B cell (primary cell): ENCODE measurements at regions not wholly inside any gene's neighbourhood (a gene's known extent, or its start where the extent isn't known, plus 50 kb on each side); places are given as distances from the start of the nearest gene placed in this dataset.

Source experiments
- ATAC-seq: fragments of 200-7000 bp; cut with Tn5 transposase; one replicate; pipeline ENCODE4 v1.10.0; 2021; ENCODE audit warnings: low read depth, mild to moderate bottlenecking, moderate number of reproducible peaks, moderate library complexity
- CTCF ChIA-PET: fragments of 350-600 bp; sonication (Branson Sonifier 250); formaldehyde crosslinking; loops from one replicate; lab custom pipeline; 2021; ENCODE audit warnings: antibody characterized with exemption, inconsistent platforms; lab: Charles Lee
- POLR2A ChIA-PET: fragments of 350-600 bp; sonication (Branson Sonifier 250); formaldehyde crosslinking; loops from one replicate; lab custom pipeline; 2021; ENCODE audit warnings: antibody characterized with exemption; lab: Charles Lee
- DNase-seq: peaks from one replicate; pipeline ENCODE4 v3.0.0; 2013
- H2AFZ ChIP-seq: 2 replicates; pipeline ENCODE4 v1.6.1; 2012; ENCODE audit warnings: mild to moderate bottlenecking, low read depth, low read length; ENCODE audit not compliant: insufficient read depth, poor library complexity, severe bottlenecking
- H3K27ac ChIP-seq, 2 donors: 1 replicate in 1 of 2; 2 replicates in 1 of 2; pipeline ENCODE4 v1.5.1; 2012 to 2013; ENCODE audit warnings: low read length in 2 of 2, mild to moderate bottlenecking in 2 of 2, moderate library complexity in 1 of 2
- H3K27me3 ChIP-seq, 4 experiments: fragments of 200-600 bp in 1 of 4; sonication (generic) in 1 of 4; replicated peaks in 1 of 4; 1 replicate in 2 of 4; 2 replicates in 2 of 4; pipeline versions ENCODE4 v1.6.1 to v1.7.0; 2013 to 2016; ENCODE audit warnings: low read length in 3 of 4, mild to moderate bottlenecking in 2 of 4, mixed read lengths in 1 of 4, moderate library complexity in 1 of 4; ENCODE audit not compliant: insufficient read depth in 4 of 4, control insufficient read depth in 3 of 4; ENCODE audit errors: control extremely low read depth in 1 of 4
- H3K36me3 ChIP-seq, 2 experiments: replicated peaks in 1 of 2; 1 replicate in 1 of 2; 2 replicates in 1 of 2; pipeline versions ENCODE4 v1.6.1 to v1.7.1; 2013; ENCODE audit warnings: low read length in 1 of 2; ENCODE audit not compliant: insufficient read depth in 2 of 2, control insufficient read depth in 1 of 2; ENCODE audit errors: control extremely low read depth in 1 of 2, extremely low read depth in 1 of 2
- H3K4me1 ChIP-seq, 2 donors: fragments of 200-600 bp in 1 of 2; sonication (generic) in 1 of 2; 1 replicate in 1 of 2; 2 replicates in 1 of 2; pipeline versions ENCODE4 v1.5.1 to v1.6.1; 2013 to 2017; ENCODE audit warnings: low read length in 2 of 2; ENCODE audit not compliant: control insufficient read depth in 2 of 2, insufficient read depth in 2 of 2
- H3K4me2 ChIP-seq: replicated peaks from 2 replicates; pipeline ENCODE3; 2012; ENCODE audit warnings: mild to moderate bottlenecking, low read depth, low read length; ENCODE audit not compliant: poor library complexity, severe bottlenecking
- H3K4me3 ChIP-seq, 5 experiments: fragments of 200-600 bp in 1 of 5; sonication (generic) in 1 of 5; 1 replicate in 3 of 5; 2 replicates in 2 of 5; pipeline versions ENCODE4 v1.5.1 to v1.7.0; 2011 to 2016; ENCODE audit warnings: low read length in 4 of 5, mild to moderate bottlenecking in 4 of 5, low read depth in 2 of 5, control low read depth in 1 of 5, moderate library complexity in 1 of 5; ENCODE audit not compliant: insufficient read depth in 1 of 5; ENCODE audit errors: control extremely low read depth in 1 of 5, extremely low read depth in 1 of 5
- H3K79me2 ChIP-seq: fragments of 200-600 bp; sonication (generic); one replicate; pipeline ENCODE4 v1.6.0; 2016; ENCODE audit warnings: low read length; ENCODE audit not compliant: control insufficient read depth, insufficient read depth
- H3K9ac ChIP-seq: fragments of 200-600 bp; sonication (generic); 2 replicates; pipeline ENCODE4 v1.6.1; 2017; ENCODE audit warnings: mild to moderate bottlenecking, low read length, moderate library complexity
- H3K9me3 ChIP-seq, 3 donors: one replicate each; pipeline versions ENCODE4 v1.6.1 to v1.7.1; 2013; ENCODE audit warnings: low read length in 2 of 3; ENCODE audit not compliant: control insufficient read depth in 2 of 3, insufficient read depth in 1 of 3; ENCODE audit errors: control extremely low read depth in 1 of 3
- H4K20me1 ChIP-seq: 2 replicates; pipeline ENCODE4 v1.6.0; 2012; ENCODE audit warnings: mild to moderate bottlenecking, low read length; ENCODE audit not compliant: insufficient read depth, control insufficient read depth, poor library complexity, severe bottlenecking
- H3K27ac Mint-ChIP-seq: one replicate; pipeline ENCODE4 v1.8.0; 2021; ENCODE audit warnings: mixed read lengths
- H3K27me3 Mint-ChIP-seq: one replicate; pipeline ENCODE4 v1.8.0; 2021; ENCODE audit warnings: mixed read lengths
- H3K4me1 Mint-ChIP-seq: one replicate; pipeline ENCODE4 v1.8.0; 2021; ENCODE audit warnings: mixed read lengths
- H3K4me3 Mint-ChIP-seq: one replicate; pipeline ENCODE4 v1.8.0; 2021; ENCODE audit warnings: mixed read lengths
- H3K9me3 Mint-ChIP-seq: one replicate; pipeline ENCODE4 v1.8.0; 2022; ENCODE audit warnings: mixed read lengths; ENCODE audit not compliant: insufficient read depth
- EZH2 ChIP-seq: IDR thresholded peaks from 2 replicates; pipeline ENCODE4 v1.6.1; 2012; ENCODE audit warnings: borderline replicate concordance, low read depth, mild to moderate bottlenecking, moderate library complexity, low read length; ENCODE audit not compliant: insufficient read depth, poor library complexity, severe bottlenecking
- WGBS: methylation state at CpG from one replicate; pipeline ENCODE4 v1.1.5; 2013; ENCODE audit warnings: missing lambda C conversion rate; ENCODE audit not compliant: insufficient coverage; 5-methylcytosine and 5-hydroxymethylcytosine counted together
- intact Hi-C: fragments of 100-400 bp; cut with micrococcal nuclease; formaldehyde crosslinking; loops from one replicate; pipeline ENCODE4 v1.10.0; 2022
- TF ChIP-seq, protein P1 (sequence below): fragments of 200-600 bp; IDR thresholded peaks from one replicate; pipeline ENCODE4 v1.8.0; 2022; ENCODE audit warnings: antibody characterized with exemption, mild to moderate bottlenecking

DNA sequence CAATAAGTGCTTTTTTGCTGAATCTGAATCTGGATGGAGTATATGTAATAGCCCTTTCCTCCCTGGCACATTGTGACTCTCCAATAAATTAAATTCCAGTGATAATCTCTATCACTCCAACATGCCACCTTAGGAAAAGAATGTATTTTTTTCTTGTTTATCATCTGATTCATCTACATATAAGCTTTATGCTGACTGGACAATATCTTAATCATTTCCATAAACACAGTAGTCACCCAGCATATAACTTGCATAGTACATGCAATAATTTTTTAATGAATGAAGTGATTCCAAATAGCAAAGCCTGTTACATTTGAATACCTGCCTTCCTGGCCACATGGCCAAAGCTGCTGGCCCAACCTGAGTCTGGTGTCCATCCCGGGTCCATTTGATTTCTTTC lies 477.6 kb upstream of the USP24 start:
- H3K79me2 ChIP-seq: no peaks in the 10 kb centered on the region
- intact Hi-C loops: no loop called here
- no peaks in the 10 kb centered on the region for H4K20me1 ChIP-seq
- ChIA-PET POLR2A (no interaction called here), CTCF (no interaction called here)
- H3K4me3 ChIP-seq: no peak overlapping the region
- no peaks in the 10 kb centered on the region for H3K4me1 Mint-ChIP-seq
- peaks cover 0 to 3% (median 0%) of the 10 kb centered on the region in 4 experiments for H3K27me3 ChIP-seq
- DNase-seq (no peak), ATAC-seq (no peak)
- H3K9me3 Mint-ChIP-seq: no peaks in the 10 kb centered on the region
- no peaks in the 10 kb centered on the region for H3K4me1 ChIP-seq
- no peak overlapping the region for H3K9ac ChIP-seq
- peaks cover 13% of the 10 kb centered on the region for H3K27me3 Mint-ChIP-seq
- H3K36me3 ChIP-seq: no peaks in the 10 kb centered on the region
- no peak overlapping the region for H3K4me3 Mint-ChIP-seq
- TF ChIP-seq, protein P1, sequence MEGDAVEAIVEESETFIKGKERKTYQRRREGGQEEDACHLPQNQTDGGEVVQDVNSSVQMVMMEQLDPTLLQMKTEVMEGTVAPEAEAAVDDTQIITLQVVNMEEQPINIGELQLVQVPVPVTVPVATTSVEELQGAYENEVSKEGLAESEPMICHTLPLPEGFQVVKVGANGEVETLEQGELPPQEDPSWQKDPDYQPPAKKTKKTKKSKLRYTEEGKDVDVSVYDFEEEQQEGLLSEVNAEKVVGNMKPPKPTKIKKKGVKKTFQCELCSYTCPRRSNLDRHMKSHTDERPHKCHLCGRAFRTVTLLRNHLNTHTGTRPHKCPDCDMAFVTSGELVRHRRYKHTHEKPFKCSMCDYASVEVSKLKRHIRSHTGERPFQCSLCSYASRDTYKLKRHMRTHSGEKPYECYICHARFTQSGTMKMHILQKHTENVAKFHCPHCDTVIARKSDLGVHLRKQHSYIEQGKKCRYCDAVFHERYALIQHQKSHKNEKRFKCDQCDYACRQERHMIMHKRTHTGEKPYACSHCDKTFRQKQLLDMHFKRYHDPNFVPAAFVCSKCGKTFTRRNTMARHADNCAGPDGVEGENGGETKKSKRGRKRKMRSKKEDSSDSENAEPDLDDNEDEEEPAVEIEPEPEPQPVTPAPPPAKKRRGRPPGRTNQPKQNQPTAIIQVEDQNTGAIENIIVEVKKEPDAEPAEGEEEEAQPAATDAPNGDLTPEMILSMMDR: no peak
- no peak for TF ChIP-seq EZH2
- no peaks in the 10 kb centered on the region for H3K9me3 ChIP-seq
- H2AFZ ChIP-seq: no peak overlapping the region
- no peak overlapping the region for H3K4me2 ChIP-seq
- WGBS: no CpG with 5 or more reads among the region's 1 CpG
- H3K27ac ChIP-seq: no peak overlapping the region
- no peak overlapping the region for H3K27ac Mint-ChIP-seq

DNA sequence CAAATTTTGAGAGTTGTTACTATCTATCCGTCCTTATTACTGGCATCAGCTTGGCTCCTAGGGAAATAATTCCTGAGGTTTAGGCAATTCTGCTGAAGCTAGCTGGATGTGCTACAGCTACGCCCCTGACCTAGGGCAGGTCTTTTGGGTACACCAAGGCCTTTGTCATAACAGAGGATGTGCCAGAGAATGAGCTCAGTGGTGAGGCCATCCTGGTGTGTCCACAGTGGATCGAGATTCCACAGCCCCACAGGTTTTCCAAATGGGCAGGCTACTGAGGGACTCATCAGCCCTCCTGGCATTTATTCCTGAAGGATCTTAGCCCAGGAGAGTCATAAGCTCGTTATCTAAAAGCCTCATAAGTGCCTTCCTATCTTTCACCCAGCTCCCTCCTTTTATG lies 475.2 kb upstream of the USP24 start:
- CTCF ChIA-PET: no interaction called here
- H3K4me3 Mint-ChIP-seq: no peak overlapping the region
- no peaks in the 10 kb centered on the region for H3K4me1 ChIP-seq
- no peak overlapping the region for H3K27ac ChIP-seq
- no peak overlapping the region for H3K4me2 ChIP-seq
- ATAC-seq: no peak
- H3K9me3 ChIP-seq: no peaks in the 10 kb centered on the region
- POLR2A ChIA-PET: no interaction called here
- H3K27me3 Mint-ChIP-seq: peaks cover 15% of the 10 kb centered on the region
- no peaks in the 10 kb centered on the region for H4K20me1 ChIP-seq
- no peaks in the 10 kb centered on the region for H3K4me1 Mint-ChIP-seq
- peaks cover 0 to 3% (median 1%) of the 10 kb centered on the region in 4 experiments for H3K27me3 ChIP-seq
- no peaks in the 10 kb centered on the region for H3K79me2 ChIP-seq
- TF ChIP-seq EZH2: no peak
- TF ChIP-seq, protein P1: no peak
- DNase-seq: no peak
- no peak overlapping the region for H2AFZ ChIP-seq
- no peak overlapping the region for H3K4me3 ChIP-seq
- intact Hi-C loops: no loop called here
- H3K9me3 Mint-ChIP-seq: no peaks in the 10 kb centered on the region
- WGBS: 80% methylated on average over 3 of the region's 4 CpGs
- H3K9ac ChIP-seq: no peak overlapping the region
- no peaks in the 10 kb centered on the region for H3K36me3 ChIP-seq
- no peak overlapping the region for H3K27ac Mint-ChIP-seq
